Ishikawa (cell line): ENCODE measurements at regions not wholly inside any gene's neighbourhood (a gene's known extent, or its start where the extent isn't known, plus 50 kb on each side); places are given as distances from the start of the nearest gene placed in this dataset.

Experiments
- CEBPB ChIP-seq: IDR thresholded peaks from 2 replicates; pipeline ENCODE4 v1.6.1; 2012
- CREB1 ChIP-seq: IDR thresholded peaks from 2 replicates; pipeline ENCODE4 v1.6.1; 2012; ENCODE audit warnings: low read depth
- EGR1 ChIP-seq: IDR thresholded peaks from 2 replicates; pipeline ENCODE4 v1.6.1; 2012
- EP300 ChIP-seq: IDR thresholded peaks from 2 replicates; pipeline ENCODE4 v1.6.1; 2012; ENCODE audit warnings: borderline replicate concordance
- FOXM1 ChIP-seq: IDR thresholded peaks from 2 replicates; pipeline ENCODE4 v1.6.1; 2012; ENCODE audit warnings: low read depth, borderline replicate concordance
- NFIC ChIP-seq: IDR thresholded peaks from 2 replicates; pipeline ENCODE4 v1.6.1; 2012
- RAD21 ChIP-seq: IDR thresholded peaks from 2 replicates; pipeline ENCODE4 v1.6.1; 2012; ENCODE audit warnings: low read depth
- TAF1 ChIP-seq: IDR thresholded peaks from 2 replicates; pipeline ENCODE4 v1.6.1; 2012; ENCODE audit warnings: low read depth, mild to moderate bottlenecking
- TCF12 ChIP-seq: IDR thresholded peaks from 2 replicates; pipeline ENCODE4 v1.6.1; 2012; ENCODE audit warnings: low read depth
- TEAD4 ChIP-seq: IDR thresholded peaks from 2 replicates; pipeline ENCODE4 v1.6.1; 2012
- YY1 ChIP-seq: IDR thresholded peaks from 2 replicates; pipeline ENCODE4 v1.6.1; 2012; ENCODE audit warnings: low read depth
- ZBTB7A ChIP-seq: IDR thresholded peaks from 2 replicates; pipeline ENCODE4 v1.6.1; 2012; ENCODE audit warnings: low read depth
- TF ChIP-seq, protein P1 (sequence below): IDR thresholded peaks from 2 replicates; pipeline ENCODE4 v1.6.1; 2012
- TF ChIP-seq, protein P2 (sequence below): IDR thresholded peaks from 2 replicates; pipeline ENCODE4 v1.6.1; 2012; ENCODE audit warnings: low read depth, mild to moderate bottlenecking
- TF ChIP-seq, protein P3 (sequence below): IDR thresholded peaks from 2 replicates; pipeline ENCODE4 v1.6.1; 2012

DNA sequence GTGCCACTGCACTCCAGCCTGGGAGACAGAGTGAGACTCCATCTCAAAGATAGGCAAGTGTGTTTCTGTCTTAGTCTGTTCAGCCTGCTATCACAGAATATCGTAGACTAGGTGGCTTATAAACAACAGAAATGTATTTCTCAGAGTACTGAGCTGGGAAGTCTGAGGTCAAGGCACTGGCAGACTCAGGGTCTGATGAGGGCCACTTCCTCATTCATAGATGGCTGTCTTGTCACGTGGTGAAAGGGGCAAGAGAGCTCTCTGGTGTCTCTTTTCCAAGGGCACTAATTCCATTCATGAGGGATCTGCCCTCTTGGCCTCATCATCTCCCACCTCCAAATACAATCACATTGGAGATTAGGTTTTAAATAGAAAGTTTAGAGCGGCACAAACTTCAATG is 95.6 kb upstream of the PHACTR3 start:
- TF ChIP-seq, protein P1, sequence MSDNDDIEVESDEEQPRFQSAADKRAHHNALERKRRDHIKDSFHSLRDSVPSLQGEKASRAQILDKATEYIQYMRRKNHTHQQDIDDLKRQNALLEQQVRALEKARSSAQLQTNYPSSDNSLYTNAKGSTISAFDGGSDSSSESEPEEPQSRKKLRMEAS, result no peak
- TF ChIP-seq YY1 (no peak), CEBPB (no peak), TAF1 (no peak), FOXM1 (no peak), ZBTB7A (no peak), RAD21 (no peak), NFIC (no peak), TCF12 (no peak), TEAD4 (no peak), CREB1 (no peak), EP300 (no peak), EGR1 (no peak)
- TF ChIP-seq, protein P2, sequence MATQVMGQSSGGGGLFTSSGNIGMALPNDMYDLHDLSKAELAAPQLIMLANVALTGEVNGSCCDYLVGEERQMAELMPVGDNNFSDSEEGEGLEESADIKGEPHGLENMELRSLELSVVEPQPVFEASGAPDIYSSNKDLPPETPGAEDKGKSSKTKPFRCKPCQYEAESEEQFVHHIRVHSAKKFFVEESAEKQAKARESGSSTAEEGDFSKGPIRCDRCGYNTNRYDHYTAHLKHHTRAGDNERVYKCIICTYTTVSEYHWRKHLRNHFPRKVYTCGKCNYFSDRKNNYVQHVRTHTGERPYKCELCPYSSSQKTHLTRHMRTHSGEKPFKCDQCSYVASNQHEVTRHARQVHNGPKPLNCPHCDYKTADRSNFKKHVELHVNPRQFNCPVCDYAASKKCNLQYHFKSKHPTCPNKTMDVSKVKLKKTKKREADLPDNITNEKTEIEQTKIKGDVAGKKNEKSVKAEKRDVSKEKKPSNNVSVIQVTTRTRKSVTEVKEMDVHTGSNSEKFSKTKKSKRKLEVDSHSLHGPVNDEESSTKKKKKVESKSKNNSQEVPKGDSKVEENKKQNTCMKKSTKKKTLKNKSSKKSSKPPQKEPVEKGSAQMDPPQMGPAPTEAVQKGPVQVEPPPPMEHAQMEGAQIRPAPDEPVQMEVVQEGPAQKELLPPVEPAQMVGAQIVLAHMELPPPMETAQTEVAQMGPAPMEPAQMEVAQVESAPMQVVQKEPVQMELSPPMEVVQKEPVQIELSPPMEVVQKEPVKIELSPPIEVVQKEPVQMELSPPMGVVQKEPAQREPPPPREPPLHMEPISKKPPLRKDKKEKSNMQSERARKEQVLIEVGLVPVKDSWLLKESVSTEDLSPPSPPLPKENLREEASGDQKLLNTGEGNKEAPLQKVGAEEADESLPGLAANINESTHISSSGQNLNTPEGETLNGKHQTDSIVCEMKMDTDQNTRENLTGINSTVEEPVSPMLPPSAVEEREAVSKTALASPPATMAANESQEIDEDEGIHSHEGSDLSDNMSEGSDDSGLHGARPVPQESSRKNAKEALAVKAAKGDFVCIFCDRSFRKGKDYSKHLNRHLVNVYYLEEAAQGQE, result no peak
- TF ChIP-seq, protein P3, sequence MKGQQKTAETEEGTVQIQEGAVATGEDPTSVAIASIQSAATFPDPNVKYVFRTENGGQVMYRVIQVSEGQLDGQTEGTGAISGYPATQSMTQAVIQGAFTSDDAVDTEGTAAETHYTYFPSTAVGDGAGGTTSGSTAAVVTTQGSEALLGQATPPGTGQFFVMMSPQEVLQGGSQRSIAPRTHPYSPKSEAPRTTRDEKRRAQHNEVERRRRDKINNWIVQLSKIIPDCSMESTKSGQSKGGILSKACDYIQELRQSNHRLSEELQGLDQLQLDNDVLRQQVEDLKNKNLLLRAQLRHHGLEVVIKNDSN, result no peak

DNA sequence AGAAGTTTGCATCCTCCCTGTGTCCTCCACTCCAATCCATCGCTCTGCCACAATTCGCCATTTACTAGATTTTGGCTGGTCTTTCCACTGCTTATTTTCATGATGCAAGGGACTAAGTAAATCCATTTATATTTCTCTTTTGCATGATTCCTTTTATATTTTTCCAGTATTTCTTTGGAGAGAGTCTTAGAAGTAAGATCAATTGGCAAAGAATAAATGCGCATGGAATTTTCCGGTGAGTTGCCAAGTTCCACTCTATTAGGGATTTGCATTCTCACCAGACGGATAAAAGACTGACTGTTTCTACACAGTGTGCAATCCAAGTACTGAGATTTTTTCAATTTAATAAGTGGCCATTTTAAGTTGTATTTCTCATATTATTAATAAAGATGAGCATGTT is 91.7 kb upstream of the PHACTR3 start:
- TF ChIP-seq NFIC (no peak), ZBTB7A (no peak), RAD21 (no peak), TEAD4 (no peak), FOXM1 (no peak), YY1 (no peak), TAF1 (no peak), TCF12 (no peak), EP300 (no peak), CREB1 (no peak), CEBPB (no peak), EGR1 (no peak)
- TF ChIP-seq, protein P2, result no peak
- TF ChIP-seq, protein P3, result no peak
- TF ChIP-seq, protein P1, result no peak

DNA sequence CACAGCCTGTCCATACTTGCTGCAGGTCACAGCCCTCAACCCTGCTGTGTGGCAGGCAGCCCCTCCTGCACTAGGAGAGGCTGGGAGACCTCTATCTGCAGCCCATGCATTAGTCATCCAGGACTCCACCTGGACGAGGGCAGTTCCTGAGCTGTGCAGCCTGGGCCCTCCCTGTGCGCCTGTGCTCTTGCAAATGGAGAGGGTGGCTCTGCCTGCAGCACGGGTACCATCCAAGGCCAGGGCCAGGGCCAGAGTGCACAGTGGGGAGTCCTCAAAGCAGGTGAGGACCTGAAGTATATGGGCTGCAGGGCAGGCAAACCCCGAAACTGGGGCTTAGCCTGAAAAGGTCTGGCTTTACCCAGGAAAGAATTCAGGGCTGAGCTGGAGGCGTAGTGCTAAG is 89.8 kb upstream of the PHACTR3 start:
- TF ChIP-seq CEBPB (no peak), FOXM1 (no peak), TAF1 (no peak), YY1 (no peak), RAD21 (no peak), NFIC (no peak)
- TF ChIP-seq, protein P1, result no peak
- TF ChIP-seq, protein P2, result no peak

DNA sequence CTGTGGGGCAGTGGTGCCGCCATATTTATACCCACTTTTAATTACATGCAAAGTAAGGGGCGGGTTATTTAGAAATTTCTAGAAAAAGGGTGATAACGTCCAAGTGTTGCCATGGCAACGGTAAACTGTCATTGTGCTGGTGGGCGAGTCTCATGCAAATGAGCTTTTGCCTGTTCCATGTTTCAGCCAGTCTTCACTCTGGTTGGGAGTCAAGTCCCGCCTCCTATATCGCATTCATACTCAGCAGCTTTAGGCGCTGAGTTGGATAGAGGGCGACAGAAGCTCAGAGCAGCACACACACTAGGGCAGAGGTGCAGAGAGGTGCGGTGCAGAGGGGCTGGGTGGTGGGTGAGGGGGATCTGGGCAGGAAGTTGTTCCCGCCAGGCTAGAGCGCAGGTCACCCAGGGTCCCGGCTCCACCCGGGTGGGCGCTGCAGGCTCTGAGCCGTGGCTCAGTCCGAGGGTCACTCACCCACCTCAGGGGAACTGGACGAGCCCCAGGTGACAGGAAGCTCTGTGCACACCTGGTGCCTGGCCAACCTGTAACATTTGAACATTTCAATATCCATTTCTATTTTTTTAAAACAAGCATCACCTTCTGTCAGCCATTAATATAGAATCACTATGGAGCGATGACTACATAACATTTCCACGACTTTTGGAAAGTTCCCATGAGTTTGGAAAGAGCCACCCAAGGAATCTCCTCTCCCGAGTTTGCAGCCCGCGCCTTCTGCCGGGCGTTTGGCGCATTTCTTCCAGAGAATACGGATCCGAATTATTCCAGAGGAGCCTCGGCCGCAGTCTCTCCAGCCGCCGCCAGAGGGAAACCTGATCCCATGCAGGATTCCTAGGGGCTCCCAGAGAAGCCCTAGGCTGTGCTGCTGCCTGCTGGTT is 89.1 kb upstream of the PHACTR3 start:
- TF ChIP-seq CEBPB (no peak), RAD21 (peak; percentile 57)
